DMS153 treated with DMSO at 0.1 percent for 48 hours (cell line): ENCODE measurements at regions not wholly inside any gene's neighbourhood (a gene's known extent, or its start where the extent isn't known, plus 50 kb on each side); places are given as distances from the start of the nearest gene placed in this dataset.

Experiments used
- DNase-seq: peaks from one replicate; lab custom pipeline; 2025; ENCODE audit not compliant: unreplicated experiment; lab: John Stamatoyannopoulos, UW

GRCh38 chrX:42725196-42725595 lies 52.8 kb downstream of the PPP1R2C start:
- no peak for DNase-seq

- DNase-seq = no peak
Observed at GRCh38 chrX:42720209-42720608, 57.8 kb downstream of the PPP1R2C start.

DNA sequence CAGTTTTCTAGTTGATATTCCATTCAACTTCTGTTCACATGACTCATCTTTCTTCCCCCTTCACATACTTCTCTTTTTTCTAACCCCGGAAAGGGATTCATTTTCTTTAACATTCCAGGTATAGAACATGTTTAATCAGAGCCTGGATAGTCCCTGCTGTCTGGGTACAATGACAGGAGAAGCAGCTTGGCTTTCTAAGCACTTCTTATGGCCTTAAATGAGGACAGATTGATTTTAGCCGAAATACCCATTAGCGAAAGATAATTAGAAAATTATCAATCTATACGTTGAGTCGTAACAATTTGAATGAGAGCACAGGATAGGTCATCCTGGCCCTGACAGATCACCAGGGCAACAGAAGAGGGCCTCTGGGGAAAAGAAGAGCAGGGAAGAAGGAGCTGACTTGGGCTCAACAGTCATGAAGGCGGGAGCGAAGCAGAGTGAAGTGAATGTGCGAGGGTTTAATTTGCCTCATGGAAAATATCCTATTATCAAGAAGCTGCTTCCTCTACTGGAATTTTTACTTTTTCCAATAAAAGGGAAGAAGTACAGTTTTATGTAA lies 62.2 kb downstream of the PPP1R2C start:
- no peak for DNase-seq

GRCh38 chrX:42714981-42715700 lies 62.8 kb downstream of the PPP1R2C start:
- no peak for DNase-seq

DNA sequence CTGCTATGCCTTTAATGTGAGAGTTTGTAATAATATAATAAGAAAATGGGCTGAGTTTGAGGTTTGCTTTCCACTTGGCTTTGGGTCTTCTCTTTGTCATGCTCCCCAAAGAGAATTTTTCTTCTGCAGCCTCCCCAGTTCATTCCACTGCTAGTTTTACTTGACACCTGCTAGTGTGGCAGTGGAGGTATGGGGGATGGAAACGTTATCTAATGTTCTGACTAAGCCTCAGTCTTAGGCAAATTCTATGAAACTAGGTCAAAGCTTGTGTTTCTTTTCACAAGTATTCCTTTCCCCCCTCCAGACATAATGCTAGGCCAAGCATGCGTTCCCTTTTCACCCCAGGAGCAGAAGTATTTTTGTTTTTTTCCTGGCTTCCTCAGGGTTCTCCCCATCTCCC lies 67.5 kb downstream of the PPP1R2C start:
- no peak for DNase-seq

DNA sequence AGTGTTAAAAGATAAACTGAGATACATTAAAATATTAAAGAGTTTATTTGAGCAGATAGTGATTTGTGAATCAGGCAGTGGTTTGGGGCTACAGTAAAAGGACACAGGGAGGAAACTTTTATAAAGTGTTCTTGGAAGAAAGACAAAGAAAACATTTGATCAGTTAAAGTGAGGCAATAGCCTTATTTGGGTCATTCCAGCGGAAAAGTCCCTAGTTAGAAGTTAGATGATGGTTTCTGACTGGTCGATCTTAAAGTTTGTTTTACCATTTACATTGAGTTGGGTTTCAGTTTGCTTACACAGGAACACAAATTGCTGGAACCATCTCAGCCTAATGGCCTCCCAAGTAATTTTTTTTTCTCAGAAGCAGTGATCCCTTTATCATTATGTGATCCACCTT lies 69.7 kb downstream of the PPP1R2C start:
- DNase-seq = no peak

DNA sequence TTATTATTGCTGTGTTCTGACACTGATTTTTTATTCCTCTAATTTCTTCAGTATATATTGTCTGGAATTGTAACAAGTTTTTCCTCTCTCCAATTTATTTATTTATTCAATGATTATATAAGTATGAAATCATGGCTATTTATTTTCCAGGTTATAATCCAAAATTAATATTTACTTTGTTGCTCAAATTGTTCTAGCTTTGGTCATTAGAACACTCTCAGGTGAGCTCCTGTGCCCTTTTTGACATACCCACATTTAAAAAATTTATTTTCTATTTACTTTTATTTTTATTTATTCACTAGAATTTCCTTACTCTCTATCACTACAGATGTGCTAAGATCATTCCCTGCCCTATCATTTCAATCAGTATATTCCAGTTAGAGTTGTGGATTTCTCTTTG lies 70.2 kb downstream of the PPP1R2C start:
- DNase-seq = no peak

DNA sequence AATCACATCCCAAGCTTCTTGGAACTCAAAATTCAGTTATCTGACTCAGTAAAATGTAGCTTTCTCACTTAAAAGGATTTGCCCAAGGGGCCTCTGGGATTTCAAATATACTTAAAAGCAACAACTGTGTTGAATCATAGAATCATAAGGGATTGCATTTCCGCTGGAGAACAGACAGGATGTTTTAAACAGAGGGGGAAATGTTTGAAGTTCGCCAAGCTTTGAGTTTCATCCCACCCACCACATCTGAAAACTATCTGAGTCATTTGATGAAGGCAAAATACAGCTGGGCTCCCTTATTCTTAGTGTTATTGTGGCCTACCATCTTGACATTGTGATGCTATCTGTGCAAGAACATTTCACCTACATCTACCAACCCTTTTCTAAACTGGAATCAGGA lies 73.5 kb downstream of the PPP1R2C start:
- DNase-seq = no peak

DNA sequence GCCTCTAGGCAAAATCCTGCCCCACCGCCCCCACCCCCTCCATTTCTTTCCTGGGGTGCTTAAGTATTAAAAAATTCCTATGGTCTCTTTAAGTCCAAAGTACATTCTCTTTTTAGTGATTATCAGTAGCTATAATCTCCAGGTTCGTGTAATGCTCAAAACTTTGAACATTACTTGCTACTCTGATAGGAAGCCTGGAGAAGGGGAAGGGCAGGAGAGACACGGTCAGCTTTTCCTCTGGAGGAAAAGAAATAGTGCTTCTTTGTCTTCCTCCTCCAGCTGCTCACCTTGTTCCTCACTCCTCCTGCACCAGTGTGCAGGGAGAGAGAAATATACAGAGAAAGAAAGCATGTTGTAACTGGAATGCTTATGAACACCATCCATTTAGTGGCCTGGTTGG lies 80.4 kb downstream of the PPP1R2C start:
- no peak for DNase-seq

DNA sequence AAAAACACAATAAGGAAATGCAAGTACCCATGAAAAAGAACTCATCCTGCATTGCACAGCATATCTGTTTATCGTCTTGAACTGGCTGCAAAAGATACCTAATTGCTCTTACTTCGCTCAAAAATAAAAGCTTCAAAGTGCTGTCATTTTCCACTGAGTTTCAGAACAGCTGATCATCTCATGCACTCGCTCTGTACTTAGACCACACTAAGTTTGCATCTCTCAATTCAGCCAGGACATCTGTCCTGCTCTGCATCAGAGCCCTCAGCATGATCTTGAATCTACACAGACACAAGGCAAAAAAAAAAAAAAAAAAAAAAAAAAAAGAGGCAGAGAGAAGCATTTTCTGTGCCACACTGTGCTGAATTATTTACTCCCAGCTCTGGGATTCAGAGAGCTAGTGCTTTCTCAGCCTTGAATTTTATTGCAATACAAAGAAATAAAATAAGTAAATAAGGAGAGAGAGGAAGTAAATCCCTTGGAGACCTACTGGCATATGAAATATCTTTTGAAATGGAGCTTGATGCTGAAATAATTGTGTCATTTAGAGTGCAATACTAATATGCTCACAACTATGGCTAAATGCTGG lies 81.3 kb downstream of the PPP1R2C start:
- no peak for DNase-seq

GRCh38 chrX:42695800-42696358 lies 82.1 kb downstream of the PPP1R2C start:
- DNase-seq = no peak

DNA sequence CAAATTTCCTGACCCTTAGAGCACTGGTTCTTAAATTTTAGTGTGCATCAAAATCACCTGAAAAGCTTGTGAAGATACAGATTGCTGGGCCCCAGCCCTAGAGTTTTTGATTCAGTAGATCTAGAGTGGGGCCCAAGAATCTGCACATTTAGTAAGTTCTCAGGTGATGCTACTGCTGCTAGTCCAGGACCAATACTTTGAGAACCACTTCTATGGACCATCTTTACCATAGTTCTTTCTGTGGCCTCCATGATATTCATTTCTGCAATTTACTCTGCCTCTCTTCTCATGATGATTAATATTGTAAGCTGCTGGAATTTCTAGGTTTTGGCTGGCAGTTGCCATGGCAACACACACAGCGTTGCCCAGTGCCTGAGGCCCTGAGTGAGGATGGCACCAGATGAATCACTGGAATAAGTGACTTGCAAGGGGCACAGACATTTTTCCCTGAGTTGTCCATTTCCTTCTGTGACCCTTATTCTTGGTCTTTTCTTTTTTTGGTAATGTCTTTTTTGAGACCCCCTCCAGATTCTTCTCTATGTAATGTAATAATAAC lies 83.6 kb downstream of the PPP1R2C start:
- DNase-seq = no peak

- no peak for DNase-seq
Observed at GRCh38 chrX:42691196-42691595, 86.8 kb downstream of the PPP1R2C start.

DNA sequence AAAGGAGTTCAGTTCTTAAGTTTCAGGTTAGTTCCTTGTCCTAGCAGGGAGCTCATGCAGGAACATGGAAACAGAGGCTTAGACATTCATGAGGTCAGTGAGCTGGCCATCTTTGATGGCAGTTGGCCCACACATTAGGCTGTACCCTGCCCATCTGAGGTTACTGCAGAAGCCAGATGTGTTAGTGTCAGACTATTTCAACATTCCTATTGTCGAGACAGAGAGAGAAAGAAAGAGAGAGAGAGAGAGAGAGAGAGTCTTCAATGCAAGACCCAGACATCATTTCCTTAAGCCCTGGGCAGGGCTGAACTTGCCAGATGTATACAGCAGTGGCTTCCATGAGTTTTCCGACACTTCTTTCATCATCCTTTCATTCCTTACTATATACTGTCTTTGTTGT lies 91.3 kb downstream of the PPP1R2C start:
- DNase-seq = no peak

DNA sequence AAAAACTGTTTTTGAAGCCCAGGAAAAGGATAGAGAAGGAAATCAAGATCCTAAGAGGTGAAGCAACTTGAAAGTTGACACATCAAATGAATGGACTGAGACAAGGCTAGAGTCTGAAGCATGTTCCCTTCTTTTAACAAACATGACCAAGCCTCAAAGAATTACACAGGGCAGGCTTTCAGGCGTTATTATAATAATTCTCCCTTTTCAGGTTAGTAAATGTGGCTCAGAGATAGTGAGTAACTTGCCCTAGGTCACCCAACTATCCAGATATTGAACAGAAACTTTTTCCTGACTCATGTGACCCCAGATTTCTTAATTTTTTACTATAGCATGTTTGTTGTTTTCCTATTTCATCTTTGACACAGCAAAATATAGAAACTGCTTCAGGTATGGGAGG lies 91.7 kb downstream of the PPP1R2C start:
- no peak for DNase-seq

DNA sequence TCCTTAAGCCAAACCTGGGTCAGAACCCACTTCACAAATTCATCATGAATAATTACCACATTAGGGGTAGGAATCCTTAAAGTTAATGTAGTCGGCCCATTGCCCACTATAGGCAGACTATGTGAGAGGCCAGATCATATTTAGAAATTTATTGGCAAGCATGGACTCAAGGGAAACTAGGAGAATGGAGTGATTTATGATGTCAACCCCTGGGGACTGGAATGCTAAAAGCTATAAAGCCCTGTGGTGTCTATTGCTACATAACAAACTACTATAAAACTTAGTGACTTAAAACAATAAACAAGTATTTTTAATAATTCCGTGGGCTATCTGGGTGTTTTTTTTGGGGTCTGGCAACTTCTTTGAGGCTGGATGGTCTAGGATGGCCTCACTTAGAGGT lies 93.9 kb downstream of the PPP1R2C start:
- DNase-seq = no peak

GRCh38 chrX:42680666-42681065 lies 97.3 kb downstream of the PPP1R2C start:
- DNase-seq = no peak

DNA sequence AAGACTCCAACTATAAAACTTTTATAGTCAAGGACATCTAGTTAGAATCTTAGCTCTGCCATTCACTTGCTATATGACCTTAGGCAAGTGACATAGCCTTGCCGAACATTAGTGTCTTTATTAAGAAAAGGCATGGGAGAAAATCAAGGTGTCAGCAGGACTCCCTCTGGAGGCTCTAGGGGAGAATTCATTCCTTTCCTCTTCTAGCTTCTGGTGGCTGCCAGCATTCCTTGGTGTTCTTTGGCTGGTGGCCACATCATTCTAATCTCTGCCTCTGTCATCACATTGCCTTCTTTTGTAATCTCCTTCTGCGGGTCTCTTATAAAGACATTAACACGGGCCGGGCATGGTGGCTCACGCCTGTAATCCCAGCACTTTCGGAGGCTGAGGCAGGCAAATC lies 99.8 kb downstream of the PPP1R2C start:
- DNase-seq = no peak

DNA sequence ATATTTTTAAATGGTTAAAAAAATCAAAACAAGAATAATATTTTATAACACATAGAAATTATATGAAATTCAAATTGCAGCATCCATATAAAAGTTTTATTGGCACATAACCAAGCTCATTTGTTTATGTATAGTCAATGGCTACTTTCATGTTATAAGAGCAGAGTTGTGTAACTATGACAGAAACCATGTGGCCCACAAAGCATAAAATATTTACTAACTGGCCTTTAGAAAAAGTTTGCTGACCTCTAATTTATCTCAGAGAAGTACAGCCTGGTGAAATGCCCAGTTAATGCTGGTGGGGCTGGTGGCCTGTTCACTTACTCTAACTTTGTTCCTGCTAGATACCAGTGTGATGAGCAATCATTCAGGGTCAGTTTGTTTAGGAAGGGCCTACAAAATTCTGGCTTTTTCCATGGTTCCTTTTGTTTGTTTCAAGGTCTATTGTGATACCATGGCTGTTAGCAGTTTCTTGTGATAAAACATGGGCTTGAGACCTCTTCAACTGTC lies 104.6 kb downstream of the PPP1R2C start:
- DNase-seq = no peak

DNA sequence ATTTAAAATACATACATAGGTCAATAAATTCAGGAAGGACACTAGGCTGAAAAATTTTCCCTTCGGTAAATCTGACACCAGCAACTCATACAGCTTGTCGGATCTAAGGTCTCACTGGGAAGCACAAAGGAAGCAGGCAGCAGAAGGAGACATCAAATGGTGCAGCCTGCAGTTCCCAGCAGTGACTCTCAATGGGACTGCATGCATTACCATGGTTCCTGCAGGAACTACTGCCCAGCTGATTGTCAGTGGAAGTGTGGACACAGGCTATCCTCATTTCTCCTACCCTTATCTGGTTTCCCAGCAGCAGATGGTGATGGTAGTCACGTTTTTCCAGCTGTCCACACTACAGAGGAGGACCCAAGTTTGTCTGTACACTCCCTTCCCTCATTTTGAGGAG lies 113.3 kb downstream of the PPP1R2C start:
- no peak for DNase-seq

- no peak for DNase-seq
Observed at GRCh38 chrX:42628471-42628870, 149.5 kb downstream of the PPP1R2C start.

DNA sequence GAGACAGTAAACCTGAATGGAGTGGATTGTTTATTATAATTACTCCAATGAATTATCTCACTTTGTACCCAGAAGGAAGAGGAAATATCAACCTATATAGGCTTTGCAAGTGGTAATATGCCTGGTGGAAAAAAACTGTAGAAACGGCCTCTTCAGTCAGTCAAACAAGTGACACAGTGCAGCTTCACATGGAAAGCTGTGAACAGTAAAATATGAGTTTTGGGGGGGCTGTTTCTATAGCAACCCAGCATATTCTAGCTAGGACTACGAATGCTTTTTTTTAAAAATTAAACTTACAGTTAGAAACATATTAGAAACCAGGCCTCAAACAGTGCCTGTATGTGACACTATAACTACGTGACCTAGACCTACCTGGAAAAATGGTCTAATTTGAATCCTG lies 150.1 kb downstream of the PPP1R2C start:
- DNase-seq = no peak
